ENCODE measurements at regions not wholly inside any gene's neighbourhood (a gene's known extent, or its start where the extent isn't known, plus 50 kb on each side); places are given as distances from the start of the nearest gene placed in this dataset.
A peak's percentile ranks its signal among the peaks of the same experiment; 100 is the strongest.

DNA sequence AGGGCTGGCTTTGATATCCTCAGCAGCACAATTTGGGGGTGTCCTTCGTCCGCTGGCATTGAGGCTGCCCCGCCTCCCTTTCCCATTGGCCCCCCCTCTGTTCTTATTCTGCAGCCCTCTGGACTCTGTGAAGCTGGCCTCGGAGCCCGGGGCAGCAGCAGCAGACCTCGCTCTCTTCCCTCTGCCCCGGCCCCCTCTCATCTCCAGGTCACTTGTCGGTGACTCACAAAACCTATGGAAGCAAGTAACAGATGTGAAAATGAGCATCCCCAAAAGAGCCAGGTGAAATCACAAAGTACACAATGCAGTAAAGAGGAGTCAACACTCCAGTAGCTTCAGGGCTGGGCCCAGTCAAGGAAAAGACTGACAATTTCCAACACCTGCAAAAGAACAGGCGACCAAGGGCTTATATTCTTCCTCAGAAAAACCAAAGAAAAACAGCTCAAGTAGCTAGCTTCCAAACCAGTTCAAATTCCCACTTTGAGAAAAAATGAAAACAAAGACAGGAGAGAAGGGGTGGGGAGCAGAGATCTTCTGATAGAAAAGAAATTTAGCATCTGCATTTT lies 97.5 kb downstream of the ZNF608 start:
- no peak for DNase-seq

DNA sequence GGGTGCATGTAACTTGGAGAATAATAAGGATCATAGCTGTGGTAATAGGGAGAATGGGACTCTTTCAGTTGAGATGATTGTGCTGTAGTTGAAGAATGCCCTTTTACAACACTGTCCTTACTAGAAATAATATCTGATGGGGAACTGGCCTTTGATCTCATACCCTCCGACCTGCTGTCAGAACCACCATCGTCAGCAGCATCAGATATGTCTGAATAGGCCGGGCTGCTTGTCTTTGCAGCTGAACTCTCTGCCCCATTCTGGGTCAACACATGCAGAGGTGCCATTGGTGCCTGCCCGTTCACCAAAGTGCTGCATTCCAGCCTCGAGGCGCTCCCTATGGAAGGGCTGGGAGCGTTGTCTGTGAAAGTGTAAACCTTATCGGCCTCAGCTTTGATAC lies 99.1 kb downstream of the ZNF608 start:
- no peak for DNase-seq

DNA sequence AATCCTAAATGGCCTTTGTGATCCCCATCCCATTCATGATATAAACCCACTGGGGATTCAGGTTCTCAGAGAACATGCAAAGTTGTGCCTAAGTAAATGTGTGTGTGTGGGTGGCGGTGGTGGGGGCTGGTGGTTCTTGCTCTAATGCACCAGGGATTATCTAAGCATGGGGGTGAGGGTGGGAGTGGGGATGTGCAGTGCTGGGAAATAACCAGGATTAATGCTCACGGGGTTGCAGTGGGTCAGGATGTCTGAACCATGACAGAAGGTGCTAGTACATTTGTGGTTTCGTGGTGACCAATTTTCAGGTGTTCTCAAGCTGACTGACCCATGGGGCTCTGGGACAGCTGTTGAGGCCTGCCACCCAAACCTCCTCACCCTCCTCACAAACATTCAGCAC lies 101.0 kb downstream of the ZNF608 start:
- DNase-seq: no peak

DNA sequence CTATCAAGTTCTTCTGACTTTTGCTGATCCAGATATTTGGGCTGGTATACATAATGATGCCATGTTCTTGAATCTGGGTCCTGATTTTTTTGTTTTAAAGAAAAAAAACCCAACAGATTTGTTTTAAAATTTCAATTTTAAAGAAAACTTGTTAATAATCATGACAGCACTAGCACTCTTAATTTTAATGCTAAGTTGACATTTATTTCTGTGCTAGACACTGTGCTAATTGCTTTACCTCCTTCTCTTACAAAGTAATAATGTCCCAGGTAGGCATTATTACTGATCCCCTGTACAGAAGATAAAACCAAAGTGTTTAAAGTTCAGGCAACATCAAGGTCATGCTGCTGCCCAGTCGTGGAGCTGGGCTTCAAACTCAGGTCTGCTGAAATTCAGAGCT lies 101.9 kb downstream of the ZNF608 start:
- no peak for DNase-seq

DNA sequence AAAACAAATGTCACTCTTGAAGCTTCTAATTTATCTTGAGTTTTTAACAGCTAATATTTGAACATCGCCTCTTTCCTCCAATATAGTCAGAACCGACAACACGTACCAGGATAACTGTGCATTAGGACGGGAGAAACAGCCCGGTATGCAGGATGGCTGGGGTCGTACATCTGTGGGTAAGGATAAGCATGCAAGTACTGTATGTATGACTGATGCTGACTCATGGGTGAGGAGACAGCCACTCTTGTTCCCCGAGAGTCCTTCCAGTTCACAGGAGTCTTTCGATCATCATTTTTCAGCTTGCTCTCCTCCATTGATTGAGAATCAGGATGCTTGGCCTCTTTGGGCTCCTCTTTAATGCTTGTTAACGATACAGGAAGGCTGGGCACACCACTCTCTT lies 102.3 kb downstream of the ZNF608 start:
- no peak for DNase-seq

DNA sequence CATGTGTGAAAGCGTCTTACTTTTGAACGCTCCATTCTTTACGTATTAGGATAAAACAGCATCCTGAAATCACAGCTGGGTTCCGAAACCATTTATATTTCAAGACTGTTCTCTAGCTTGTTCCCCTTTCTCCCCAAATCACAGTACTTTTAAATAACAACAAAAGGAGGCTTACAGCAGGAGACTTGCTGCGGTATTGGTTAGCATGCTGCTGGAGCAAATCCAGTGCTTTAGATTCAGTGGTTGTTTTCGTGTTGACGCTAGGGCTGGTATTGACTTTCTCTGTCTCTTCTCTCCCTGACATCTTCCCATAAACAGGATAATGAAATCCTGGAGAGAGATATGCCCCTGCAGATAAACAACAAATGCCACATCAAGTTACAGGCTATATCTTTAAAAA lies 103.1 kb downstream of the ZNF608 start:
- no peak for DNase-seq

DNA sequence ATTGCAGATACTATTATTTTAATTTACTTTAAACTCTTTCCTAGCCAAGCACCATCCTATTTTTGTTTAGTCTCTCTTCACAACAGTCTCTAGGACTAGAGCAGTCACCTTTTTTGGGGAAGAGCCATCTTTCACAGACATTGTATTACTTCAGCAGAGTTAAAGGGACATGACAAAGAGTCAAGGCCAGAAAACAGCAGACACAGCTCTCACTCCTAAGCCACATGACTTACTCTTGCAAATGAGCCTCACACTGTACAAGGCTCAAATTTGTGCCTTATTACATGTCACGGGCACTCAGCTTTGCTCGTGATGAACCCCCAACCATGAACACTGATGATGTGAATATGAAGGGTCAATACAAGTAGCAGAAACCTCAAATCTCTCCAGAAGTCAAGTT lies 104.3 kb downstream of the ZNF608 start:
- DNase-seq: no peak

DNA sequence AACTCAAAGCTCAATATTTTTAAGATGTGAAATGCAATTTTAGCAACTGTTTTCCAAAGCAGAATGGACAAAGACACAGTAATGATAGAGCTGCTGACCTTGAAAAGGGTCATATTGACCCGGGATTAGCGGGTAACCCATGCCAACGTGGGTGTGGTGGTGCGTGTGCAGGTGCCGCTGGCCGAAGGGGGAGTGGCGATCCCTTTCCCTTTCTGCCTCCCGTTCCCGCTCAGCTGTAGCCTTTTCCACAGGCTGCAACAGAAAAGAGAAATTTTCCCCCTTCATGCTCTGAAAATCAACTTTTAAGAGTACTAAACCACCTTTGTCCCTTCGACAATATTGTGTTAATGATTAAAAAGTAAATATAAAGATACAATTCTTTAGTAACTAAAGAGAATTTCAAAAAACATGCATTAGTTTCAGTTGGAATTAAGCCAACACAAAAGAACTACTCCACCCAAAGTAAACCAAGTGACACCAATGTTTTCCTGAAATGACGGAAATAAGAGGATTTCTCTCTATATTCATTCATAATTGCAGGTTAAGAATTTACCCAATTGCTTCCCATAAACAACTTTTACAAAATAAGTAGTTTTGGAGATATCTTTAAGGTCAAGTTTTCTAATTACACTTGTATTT lies 105.2 kb downstream of the ZNF608 start:
- no peak for DNase-seq

DNA sequence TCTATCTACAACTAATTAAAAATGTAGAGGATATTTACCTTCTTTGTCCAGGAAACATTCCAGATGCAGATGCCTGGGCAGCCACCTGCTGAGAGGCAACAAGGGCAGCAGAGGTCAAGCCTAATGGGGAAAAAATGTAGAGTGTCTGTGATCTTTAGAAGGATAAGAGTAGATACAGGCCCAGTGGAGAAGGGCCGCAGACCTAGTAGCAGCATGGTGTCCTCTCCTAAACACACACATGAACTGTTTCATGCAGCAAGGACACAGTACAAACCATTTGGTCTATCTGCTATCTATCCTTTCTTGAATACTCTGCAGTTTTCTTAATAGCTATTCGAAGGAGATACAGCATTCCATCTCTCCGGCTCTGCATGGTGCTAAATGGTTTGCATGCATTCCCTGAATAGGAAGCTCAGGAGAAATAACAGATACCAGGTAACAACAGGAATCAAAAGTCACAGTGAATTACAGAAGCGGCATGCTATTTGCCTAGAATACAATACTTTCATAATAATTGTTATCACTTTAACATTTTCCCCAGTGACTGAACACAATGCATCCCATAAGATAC lies 107.3 kb downstream of the ZNF608 start:
- no peak for DNase-seq

DNA sequence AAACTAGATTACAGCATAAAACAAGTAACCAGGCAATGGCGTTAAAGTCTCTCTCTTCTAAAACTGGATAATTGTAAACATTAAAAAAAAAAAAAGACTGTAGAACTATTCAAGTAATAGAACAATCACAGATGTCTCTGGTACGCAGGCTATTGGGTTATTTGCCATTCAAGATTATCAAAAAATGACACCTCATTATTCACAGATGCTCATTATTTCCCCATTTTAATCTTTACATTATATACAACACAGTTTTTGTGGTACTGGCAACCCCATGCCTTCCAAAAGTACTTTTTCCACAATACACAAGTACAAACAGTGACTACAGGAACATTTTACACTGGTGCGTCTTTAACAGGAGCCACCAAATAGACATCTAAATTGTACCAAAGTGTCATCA lies 109.4 kb downstream of the ZNF608 start:
- no peak for DNase-seq

DNA sequence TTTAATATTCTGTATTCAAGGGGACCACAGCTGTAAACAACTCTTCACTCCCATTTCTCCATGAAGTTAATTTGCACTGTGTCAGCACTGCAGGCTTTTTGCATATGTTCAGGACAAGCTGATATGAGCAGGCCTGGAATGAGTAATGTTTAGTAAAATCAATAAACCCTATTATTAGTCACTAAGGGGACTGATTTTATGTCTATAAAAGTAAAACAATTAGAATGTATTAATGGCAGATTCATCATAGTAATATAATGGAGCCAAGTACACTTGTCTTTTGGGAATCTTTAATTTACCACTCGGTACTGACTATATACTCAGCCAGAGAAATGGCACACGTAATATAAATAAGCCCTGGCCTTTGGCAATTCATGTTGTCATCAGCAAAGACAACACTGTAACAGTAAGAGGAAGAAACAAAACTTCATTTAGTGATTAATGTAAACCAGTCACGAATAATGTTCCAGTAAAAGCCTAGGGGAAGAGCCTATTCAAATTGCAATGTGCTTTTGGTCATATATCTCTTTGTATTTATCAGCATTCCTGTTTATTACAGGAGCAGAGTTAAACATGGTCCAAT lies 111.6 kb downstream of the ZNF608 start:
- no peak for DNase-seq

DNA sequence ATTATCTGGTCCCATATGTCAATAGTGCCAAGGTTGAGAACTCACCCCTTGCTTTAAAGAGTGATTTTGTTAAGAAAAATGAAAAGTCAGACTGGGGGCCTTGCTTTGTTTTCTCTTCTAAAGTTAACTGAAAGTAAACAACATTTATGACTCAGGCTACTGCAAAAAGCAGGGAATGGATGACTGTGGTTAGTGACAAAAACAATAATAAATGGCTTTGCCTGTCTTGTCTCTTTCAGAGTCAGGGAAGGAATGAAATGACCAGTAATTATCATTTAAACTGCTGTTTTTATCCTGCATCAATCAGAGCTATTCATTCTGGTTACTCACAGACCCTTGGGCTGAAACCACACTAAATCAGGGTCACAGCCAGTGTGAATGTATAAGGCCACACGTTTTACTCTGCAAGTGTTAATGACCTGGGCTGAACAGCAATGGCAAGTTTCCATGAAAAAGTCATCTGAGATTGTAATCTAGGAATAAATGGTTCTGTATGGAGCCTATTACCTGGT lies 112.2 kb downstream of the ZNF608 start:
- no peak for DNase-seq

DNA sequence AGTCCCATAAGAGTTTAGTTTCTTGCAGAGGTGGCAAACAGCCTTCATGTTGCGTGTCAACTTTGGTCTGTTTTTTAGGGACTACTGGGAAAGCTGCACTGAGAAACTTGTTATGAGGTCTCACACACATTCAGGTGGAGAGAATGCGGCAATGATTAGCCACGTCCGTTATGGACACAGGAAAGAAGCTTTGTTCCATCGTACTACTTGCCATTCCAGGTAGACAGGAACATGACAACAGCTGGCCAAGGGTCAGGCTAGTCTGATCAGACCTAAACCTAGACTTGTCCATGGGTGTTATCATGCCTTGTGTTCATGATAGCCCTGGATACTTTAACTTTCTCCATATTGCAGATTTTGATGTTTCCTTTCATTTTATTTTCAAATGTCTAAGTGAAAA lies 113.2 kb downstream of the ZNF608 start:
- DNase-seq: no peak

DNA sequence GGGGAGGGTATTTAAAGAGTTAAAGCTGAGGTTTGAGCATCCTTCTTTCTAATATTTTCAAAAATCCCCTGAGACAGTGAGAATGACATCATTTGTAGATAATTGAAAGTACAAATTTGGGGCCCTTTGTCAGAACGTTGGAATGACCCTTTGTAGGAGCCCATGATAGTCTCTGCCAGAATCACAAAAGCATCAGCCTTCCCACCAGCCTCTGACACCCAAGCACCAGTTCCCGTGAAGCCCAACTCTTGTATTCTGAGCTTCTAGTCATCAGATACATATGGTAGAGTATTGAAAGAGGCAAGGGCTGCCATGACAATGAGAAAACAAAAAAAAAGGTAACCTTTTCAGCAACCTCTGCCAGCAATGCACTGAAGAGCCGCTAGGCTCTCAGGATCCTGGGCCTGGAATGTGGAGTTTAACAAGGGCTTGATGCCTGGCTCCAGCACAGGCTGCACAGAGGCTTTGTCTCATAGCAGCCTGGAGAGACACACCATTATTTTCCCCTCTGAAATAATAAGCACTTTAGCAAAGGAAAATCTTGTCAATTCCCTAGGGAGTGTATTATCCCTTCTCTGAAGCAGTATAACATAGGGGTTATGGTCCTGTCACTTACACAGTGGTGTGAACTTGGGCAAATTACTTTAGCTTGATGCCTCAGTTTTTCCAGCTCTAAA lies 114.4 kb downstream of the ZNF608 start:
- no peak for DNase-seq

DNA sequence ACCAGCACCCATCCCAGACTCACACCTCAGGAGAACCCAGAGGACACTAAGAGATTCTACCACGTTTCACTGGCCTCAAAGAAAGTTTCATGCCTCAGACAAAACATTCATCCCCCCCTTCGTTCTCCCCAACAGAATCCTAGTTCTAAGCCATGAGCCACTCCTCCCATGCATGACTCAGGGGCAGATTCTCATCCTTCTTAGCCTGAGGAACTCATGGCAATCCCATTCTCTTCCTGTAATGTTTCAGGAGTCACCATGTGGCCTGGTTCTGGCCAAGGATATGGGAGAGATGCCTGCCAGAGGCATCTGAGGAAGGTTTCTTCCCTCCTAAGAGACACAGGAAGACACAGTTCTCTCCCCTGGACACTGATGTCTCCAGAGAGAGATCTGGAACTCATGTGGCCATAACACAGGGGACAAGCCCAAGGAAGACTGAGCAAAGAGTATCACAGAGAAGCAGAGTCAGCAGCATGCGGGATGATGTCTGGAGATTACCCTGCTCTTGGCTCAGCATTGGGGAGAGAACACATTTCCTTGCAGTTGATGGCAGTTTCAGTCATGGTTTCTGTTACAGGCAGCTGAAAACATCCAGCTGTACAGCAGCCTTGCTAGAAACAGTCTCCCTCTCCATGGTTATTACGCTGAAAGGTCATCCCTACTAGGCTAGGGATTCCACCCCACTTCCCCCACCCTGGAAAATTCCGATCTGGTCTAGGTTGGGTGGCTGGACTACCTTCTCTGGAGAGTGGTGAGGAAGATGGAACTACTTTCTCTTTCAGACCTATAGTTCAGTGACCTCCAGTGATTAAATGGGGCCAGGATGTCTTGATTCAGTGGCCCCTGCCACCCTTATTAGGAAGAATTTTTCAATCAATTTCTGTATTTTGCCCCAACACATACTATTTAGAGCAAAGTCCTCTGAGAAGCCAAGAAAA lies 115.4 kb downstream of the ZNF608 start:
- DNase-seq: no peak

DNA sequence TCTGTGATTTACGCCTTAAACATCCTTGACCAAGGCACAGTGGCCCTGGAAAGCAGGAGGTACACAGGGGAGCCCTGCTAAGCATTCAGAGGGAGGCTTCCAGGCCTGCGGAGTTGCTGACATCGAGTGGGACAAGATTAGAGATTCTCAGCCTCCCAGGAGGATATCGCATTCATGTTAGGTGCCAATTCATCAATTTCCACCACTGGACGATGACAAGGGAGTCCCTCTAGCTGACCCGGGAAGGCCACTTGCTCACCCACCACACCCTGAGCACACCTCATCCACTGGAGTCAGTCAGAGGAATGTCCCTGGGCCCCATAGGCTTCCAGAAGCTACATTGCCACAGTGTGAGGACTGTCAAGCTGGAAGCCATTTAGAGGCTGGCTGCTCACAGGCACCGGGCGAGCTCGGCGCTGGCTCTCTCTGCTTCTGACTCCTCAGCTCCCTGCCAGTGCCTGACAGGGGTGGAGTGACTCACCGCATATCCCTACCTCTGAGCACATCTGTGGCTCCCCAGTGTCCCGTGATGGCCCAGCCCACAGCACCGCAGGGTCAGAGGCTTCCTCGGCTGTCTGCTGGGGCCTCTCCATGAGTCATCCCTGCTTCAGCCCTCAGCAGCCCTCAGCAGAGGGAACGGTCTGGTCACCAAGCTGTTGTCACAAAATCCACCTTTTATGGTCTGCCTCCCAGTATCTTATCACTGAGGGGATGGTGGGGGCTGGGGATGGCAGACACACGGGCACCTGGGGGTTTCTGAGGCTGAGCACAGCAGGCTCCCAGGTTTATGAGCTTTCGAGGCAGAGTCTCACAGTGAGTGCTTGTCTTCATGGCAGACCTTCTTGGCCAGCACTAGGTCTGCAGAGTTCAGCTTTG lies 117.5 kb downstream of the ZNF608 start:
- DNase-seq: peak in 3 of 56 donors; percentile 10 to 38 (median 14)

DNA sequence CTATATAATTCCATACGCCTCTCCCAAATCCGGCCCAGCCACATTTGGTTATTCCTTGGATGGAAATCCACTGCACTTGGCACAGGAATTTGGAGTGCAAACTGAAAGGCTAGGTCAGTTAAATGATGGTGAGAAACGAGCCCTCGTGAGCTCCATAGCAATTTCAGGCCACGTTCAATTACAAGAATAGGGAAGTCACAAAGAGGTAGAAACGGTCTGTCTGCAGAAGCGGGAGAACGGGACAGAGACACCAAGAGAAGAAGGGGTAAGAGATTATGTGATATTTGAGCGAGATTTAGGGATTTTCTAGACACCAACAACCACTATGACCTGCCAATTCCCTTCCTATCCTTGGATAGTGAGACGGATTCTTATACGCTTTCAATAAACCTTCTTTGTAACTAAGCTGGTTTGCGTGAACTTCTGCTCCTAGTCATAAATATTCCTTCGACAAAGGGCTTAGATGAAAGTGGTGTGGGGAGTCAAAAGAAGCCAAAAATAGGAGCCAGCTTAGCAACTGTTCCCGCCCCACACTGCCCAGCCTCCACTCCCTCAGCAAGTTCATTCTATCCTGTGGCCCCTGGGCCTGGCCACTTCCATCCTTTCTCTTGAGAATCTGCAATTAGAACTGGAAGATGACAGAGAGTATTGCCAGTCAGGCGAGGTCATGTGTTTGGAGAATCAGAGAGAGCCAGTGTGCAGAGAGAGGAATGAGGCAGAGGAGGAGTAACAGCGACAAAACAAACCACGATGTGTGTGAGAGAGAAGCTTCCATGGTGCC lies 118.4 kb downstream of the ZNF608 start:
- DNase-seq: no peak

DNA sequence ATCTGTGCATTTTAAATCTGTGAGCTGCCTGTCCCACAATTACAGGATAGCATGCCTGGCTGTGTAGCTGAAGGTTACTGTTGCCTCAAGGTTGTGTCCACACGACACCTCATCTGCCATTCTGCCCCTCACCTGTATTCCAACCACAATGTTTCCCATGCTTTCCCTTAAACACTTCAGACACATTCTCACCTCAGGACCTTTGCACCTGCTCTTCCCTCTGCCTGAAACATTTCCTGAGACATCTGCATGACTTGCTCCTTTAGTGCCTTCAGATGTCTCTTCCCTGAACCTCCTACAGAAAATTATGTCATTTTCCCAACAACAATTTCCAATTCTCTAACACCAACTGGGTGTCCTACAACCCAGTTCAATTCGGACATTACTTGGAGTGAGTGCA lies 120.4 kb downstream of the ZNF608 start:
- no peak for DNase-seq

DNA sequence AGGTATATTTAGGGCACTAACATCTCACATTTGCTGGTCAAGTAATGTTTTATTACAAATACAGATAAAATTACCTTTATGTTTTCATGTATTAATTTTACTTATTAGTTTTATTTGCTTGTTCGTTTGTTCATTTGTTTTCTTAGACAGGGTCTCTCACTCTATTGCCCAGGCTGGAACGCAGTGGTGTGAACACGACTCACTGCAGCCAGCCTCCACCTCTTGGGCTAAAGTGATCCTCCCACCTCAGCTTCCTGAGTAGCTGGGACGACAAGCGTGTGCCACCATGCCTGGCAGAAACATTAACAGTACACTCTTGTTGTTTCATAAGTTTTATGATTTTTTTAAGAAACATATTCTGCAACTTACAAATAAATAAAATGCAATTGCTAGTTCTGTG lies 123.2 kb downstream of the ZNF608 start:
- no peak for DNase-seq
